ENCODE measurements at regions not wholly inside any gene's neighbourhood (a gene's known extent, or its start where the extent isn't known, plus 50 kb on each side); places are given as distances from the start of the nearest gene placed in this dataset.

- TF ChIP-seq, protein P1, sequence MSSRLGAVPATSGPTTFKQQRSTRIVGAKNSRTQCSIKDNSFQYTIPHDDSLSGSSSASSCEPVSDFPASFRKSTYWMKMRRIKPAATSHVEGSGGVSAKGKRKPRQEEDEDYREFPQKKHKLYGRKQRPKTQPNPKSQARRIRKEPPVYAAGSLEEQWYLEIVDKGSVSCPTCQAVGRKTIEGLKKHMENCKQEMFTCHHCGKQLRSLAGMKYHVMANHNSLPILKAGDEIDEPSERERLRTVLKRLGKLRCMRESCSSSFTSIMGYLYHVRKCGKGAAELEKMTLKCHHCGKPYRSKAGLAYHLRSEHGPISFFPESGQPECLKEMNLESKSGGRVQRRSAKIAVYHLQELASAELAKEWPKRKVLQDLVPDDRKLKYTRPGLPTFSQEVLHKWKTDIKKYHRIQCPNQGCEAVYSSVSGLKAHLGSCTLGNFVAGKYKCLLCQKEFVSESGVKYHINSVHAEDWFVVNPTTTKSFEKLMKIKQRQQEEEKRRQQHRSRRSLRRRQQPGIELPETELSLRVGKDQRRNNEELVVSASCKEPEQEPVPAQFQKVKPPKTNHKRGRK (CRISPR knock-in tag; IDR thresholded peaks at IDR 0.05; ENCODE audit: borderline replicate concordance), result no peak
- TF ChIP-seq, protein P2, sequence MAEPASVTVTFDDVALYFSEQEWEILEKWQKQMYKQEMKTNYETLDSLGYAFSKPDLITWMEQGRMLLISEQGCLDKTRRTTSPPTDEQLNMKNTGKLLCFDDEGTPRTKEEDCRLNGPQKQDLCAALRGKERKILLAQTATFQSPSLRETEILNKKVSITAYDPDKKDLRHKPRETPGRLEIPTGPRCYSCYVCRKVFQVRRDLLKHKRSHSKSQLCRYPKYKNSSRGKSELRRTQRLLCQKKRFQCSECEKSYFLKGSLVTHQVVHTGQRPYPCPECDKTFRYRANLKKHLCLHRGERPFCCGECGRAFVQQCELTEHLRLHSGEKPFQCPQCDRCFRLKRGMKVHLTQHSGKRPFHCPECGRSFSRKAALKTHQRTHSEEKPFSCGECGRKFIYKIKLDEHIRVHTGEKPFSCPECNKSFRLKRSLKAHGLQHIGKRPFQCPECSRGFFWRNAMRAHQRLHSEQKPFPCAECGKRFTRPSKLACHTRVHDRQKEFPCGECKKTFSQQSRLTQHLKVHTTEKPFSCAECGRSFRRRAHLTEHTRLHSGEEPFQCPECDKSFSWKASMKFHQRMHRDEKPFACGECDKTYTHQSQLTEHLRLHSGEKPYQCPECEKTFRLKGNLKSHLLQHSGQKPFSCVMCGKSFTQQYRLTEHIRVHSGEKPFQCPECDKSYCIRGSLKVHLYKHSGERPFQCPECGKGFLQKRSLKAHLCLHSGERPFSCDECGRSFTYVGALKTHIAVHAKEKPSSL (CRISPR knock-in tag; conservative IDR thresholded peaks at IDR 0.05), result no peak
- TF ChIP-seq, protein P3, sequence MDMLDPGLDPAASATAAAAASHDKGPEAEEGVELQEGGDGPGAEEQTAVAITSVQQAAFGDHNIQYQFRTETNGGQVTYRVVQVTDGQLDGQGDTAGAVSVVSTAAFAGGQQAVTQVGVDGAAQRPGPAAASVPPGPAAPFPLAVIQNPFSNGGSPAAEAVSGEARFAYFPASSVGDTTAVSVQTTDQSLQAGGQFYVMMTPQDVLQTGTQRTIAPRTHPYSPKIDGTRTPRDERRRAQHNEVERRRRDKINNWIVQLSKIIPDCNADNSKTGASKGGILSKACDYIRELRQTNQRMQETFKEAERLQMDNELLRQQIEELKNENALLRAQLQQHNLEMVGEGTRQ (CRISPR knock-in tag; IDR thresholded peaks at IDR 0.05), result no peak
- no peak for TF ChIP-seq TP53 (CRISPR knock-in tag; IDR thresholded peaks at IDR 0.05)
- TF ChIP-seq NR1H2 (CRISPR knock-in tag; IDR thresholded peaks at IDR 0.05), result no peak
- no peak for TF ChIP-seq ZSCAN18 (CRISPR knock-in tag; IDR thresholded peaks at IDR 0.05)
- TF ChIP-seq, protein P4, sequence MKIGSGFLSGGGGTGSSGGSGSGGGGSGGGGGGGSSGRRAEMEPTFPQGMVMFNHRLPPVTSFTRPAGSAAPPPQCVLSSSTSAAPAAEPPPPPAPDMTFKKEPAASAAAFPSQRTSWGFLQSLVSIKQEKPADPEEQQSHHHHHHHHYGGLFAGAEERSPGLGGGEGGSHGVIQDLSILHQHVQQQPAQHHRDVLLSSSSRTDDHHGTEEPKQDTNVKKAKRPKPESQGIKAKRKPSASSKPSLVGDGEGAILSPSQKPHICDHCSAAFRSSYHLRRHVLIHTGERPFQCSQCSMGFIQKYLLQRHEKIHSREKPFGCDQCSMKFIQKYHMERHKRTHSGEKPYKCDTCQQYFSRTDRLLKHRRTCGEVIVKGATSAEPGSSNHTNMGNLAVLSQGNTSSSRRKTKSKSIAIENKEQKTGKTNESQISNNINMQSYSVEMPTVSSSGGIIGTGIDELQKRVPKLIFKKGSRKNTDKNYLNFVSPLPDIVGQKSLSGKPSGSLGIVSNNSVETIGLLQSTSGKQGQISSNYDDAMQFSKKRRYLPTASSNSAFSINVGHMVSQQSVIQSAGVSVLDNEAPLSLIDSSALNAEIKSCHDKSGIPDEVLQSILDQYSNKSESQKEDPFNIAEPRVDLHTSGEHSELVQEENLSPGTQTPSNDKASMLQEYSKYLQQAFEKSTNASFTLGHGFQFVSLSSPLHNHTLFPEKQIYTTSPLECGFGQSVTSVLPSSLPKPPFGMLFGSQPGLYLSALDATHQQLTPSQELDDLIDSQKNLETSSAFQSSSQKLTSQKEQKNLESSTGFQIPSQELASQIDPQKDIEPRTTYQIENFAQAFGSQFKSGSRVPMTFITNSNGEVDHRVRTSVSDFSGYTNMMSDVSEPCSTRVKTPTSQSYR (CRISPR knock-in tag; IDR thresholded peaks at IDR 0.05), result no peak
- TF ChIP-seq USF1 (CRISPR knock-in tag; IDR thresholded peaks at IDR 0.05), result no peak
- TF ChIP-seq CREM (CRISPR knock-in tag; IDR thresholded peaks at IDR 0.05), result no peak
- no peak for TF ChIP-seq ESRRA (CRISPR knock-in tag; IDR thresholded peaks at IDR 0.05; ENCODE audit: borderline replicate concordance)
- CTCF ChIA-PET, result interaction anchor here (0.9 to 3.9 kb wide), 5 partner anchors 9 to 383 kb away, joined by 3 to 29 read pairs (median 4); no protein-coding TSS in a partner anchor
- H3K4me1 Mint-ChIP-seq, result peaks cover 11% of the 10 kb centered on the region
- no peak overlapping the region for H3K27ac Mint-ChIP-seq
- DNase-seq (ENCODE audit: low spot score) (peak; percentile 72), ATAC-seq (peak; percentile 93)
- POLR2A ChIA-PET, result interaction anchor here (1.1 kb wide), 1 partner anchor 13 kb away, joined by 3 read pairs; no protein-coding TSS in a partner anchor
- H3K4me3 Mint-ChIP-seq, result peak overlapping the region; percentile 58
- H3K36me3 Mint-ChIP-seq, result no peaks in the 10 kb centered on the region
- peaks cover 39% of the 10 kb centered on the region for H3K27me3 Mint-ChIP-seq (ENCODE audit: low read depth)
- no peaks in the 10 kb centered on the region for H3K9me3 Mint-ChIP-seq
These were observed 118.5 kb upstream of the C14orf180 start for GRCh38 chr14:104460791-104461651.

GRCh38 chr14:104461676-104462449, 117.7 kb upstream of the C14orf180 start:
- POLR2A ChIA-PET, result interaction anchor here (1.1 kb wide), 1 partner anchor 12 kb away, joined by 3 read pairs; no protein-coding TSS in a partner anchor
- Mint-ChIP-seq H3K27me3 (ENCODE audit: low read depth) (peaks cover 39% of the 10 kb centered on the region), H3K36me3 (no peaks in the 10 kb centered on the region), H3K4me3 (peak overlapping the region; percentile 60), H3K4me1 (peaks cover 11% of the 10 kb centered on the region), H3K27ac (no peak overlapping the region), H3K9me3 (no peaks in the 10 kb centered on the region)
- CTCF ChIA-PET, result interaction anchor here (1.1 to 3.9 kb wide), 3 partner anchors 12 to 384 kb away, joined by 4 to 29 read pairs (median 5); no protein-coding TSS in a partner anchor
- ATAC-seq (peak; percentile 49), DNase-seq (ENCODE audit: low spot score) (no peak)
- TF ChIP-seq ZNF317 (CRISPR knock-in tag; IDR thresholded peaks at IDR 0.05; ENCODE audit: borderline replicate concordance, low read depth) (no peak), EMX1 (CRISPR knock-in tag; IDR thresholded peaks at IDR 0.05) (no peak), ZNF416 (CRISPR knock-in tag; IDR thresholded peaks at IDR 0.05) (no peak), KAT7 (CRISPR knock-in tag; IDR thresholded peaks at IDR 0.05; ENCODE audit: borderline replicate concordance) (no peak), NFATC4 (CRISPR knock-in tag; IDR thresholded peaks at IDR 0.05) (no peak), ZNF396 (CRISPR knock-in tag; IDR thresholded peaks at IDR 0.05; ENCODE audit: borderline replicate concordance) (no peak), E2F4 (CRISPR knock-in tag; IDR thresholded peaks at IDR 0.05; ENCODE audit: borderline replicate concordance, low read depth) (no peak), SP1 (CRISPR knock-in tag; conservative IDR thresholded peaks at IDR 0.05) (0 out of 2 replicates have a peak, but pooled peaks have one; percentile 32)
- TF ChIP-seq, protein P5, sequence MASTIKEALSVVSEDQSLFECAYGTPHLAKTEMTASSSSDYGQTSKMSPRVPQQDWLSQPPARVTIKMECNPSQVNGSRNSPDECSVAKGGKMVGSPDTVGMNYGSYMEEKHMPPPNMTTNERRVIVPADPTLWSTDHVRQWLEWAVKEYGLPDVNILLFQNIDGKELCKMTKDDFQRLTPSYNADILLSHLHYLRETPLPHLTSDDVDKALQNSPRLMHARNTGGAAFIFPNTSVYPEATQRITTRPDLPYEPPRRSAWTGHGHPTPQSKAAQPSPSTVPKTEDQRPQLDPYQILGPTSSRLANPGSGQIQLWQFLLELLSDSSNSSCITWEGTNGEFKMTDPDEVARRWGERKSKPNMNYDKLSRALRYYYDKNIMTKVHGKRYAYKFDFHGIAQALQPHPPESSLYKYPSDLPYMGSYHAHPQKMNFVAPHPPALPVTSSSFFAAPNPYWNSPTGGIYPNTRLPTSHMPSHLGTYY (CRISPR knock-in tag; IDR thresholded peaks at IDR 0.05), result no peak

Data from WTC11 (cell line).